OCI-LY7 (cell line): ENCODE measurements at regions not wholly inside any gene's neighbourhood (a gene's known extent, or its start where the extent isn't known, plus 50 kb on each side); places are given as distances from the start of the nearest gene placed in this dataset.

Source experiments
- EZH2phosphoT487 ChIP-seq: fragments of 200-600 bp; sonication (generic); IDR thresholded peaks from 2 replicates; pipeline ENCODE4 v1.6.1; 2018; ENCODE audit warnings: low read depth, borderline replicate concordance, mild to moderate bottlenecking, mixed run types, antibody characterized with exemption, low read length, moderate library complexity, mixed read lengths
- TF ChIP-seq, protein P1 (sequence below): fragments of 200-600 bp; sonication (generic); conservative IDR thresholded peaks from 2 replicates; pipeline ENCODE4 v1.5.1; 2014; ENCODE audit warnings: mild to moderate bottlenecking, antibody characterized with exemption, low read length, moderate library complexity, mixed read lengths

GRCh38 chr2:101619191-101619591, 78.3 kb upstream of the MAP4K4 start:
- TF ChIP-seq, protein P1, sequence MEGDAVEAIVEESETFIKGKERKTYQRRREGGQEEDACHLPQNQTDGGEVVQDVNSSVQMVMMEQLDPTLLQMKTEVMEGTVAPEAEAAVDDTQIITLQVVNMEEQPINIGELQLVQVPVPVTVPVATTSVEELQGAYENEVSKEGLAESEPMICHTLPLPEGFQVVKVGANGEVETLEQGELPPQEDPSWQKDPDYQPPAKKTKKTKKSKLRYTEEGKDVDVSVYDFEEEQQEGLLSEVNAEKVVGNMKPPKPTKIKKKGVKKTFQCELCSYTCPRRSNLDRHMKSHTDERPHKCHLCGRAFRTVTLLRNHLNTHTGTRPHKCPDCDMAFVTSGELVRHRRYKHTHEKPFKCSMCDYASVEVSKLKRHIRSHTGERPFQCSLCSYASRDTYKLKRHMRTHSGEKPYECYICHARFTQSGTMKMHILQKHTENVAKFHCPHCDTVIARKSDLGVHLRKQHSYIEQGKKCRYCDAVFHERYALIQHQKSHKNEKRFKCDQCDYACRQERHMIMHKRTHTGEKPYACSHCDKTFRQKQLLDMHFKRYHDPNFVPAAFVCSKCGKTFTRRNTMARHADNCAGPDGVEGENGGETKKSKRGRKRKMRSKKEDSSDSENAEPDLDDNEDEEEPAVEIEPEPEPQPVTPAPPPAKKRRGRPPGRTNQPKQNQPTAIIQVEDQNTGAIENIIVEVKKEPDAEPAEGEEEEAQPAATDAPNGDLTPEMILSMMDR = no peak
- TF ChIP-seq EZH2phosphoT487 = no peak
